Ectodermal cell (in vitro differentiated cells): ENCODE measurements at regions not wholly inside any gene's neighbourhood (a gene's known extent, or its start where the extent isn't known, plus 50 kb on each side); places are given as distances from the start of the nearest gene placed in this dataset.
"Not testable (repeated sequence)": the region's sequence is repeated elsewhere in the genome, so short reads cannot be mapped to it uniquely, and the experiment has no call there.

Experiments used
- H3K27ac ChIP-seq: 2 replicates; pipeline ENCODE4 v1.7.0; 2013; ENCODE audit warnings: mild to moderate bottlenecking, low read depth, low read length; ENCODE audit not compliant: insufficient read depth, poor library complexity, severe bottlenecking
- H3K27me3 ChIP-seq: 2 replicates; pipeline ENCODE4 v1.7.0; 2013; ENCODE audit warnings: mild to moderate bottlenecking, low read length; ENCODE audit not compliant: insufficient read depth, control insufficient read depth, poor library complexity, severe bottlenecking
- H3K36me3 ChIP-seq: one replicate; pipeline ENCODE4 v1.7.0; 2013; ENCODE audit warnings: low read length; ENCODE audit not compliant: control insufficient read depth, insufficient read depth
- H3K4me1 ChIP-seq: one replicate; pipeline ENCODE4 v1.7.0; 2013; ENCODE audit warnings: low read length; ENCODE audit not compliant: control insufficient read depth, insufficient read depth
- H3K4me3 ChIP-seq: 2 replicates; pipeline ENCODE4 v1.7.0; 2013; ENCODE audit warnings: low read depth, low read length, control low read depth; ENCODE audit not compliant: insufficient read depth
- H3K9me3 ChIP-seq: 2 replicates; pipeline ENCODE4 v1.7.0; 2013; ENCODE audit warnings: mild to moderate bottlenecking, low read length, moderate library complexity; ENCODE audit not compliant: control insufficient read depth
- WGBS, 2 experiments: methylation state at CpG; one replicate each; pipeline ENCODE4 v1.1.7; 2013; ENCODE audit warnings: missing lambda C conversion rate in 2 of 2; 5-methylcytosine and 5-hydroxymethylcytosine counted together

- Histone ChIP-seq H3K27me3 (no peaks in the 10 kb centered on the region), H3K4me3 (no peak overlapping the region), H3K27ac (no peak overlapping the region), H3K9me3 (no peaks in the 10 kb centered on the region), H3K4me1 (no peaks in the 10 kb centered on the region), H3K36me3 (no peaks in the 10 kb centered on the region)
- 0% methylated on average over 1 of the region's 1 CpG for WGBS, 2 experiments
Measured at GRCh38 chr1:94769551-94769950, 50.6 kb upstream of the SLC44A3 start.

- Histone ChIP-seq H3K27me3 (no peaks in the 10 kb centered on the region), H3K36me3 (no peaks in the 10 kb centered on the region), H3K9me3 (no peaks in the 10 kb centered on the region), H3K4me3 (no peak overlapping the region), H3K4me1 (no peaks in the 10 kb centered on the region), H3K27ac (no peak overlapping the region)
- 90 to 100% methylated on average over 3 of the region's 4 CpGs for WGBS, 2 experiments
Measured at GRCh38 chr1:94768036-94768435, 52.1 kb upstream of the SLC44A3 start.

- WGBS, 2 experiments, result 97 to 98% methylated on average over 3 of the region's 3 CpGs
- Histone ChIP-seq H3K27ac (no peak overlapping the region), H3K27me3 (no peaks in the 10 kb centered on the region), H3K9me3 (no peaks in the 10 kb centered on the region), H3K4me3 (no peak overlapping the region), H3K36me3 (no peaks in the 10 kb centered on the region), H3K4me1 (no peaks in the 10 kb centered on the region)
Measured at GRCh38 chr1:94765958-94766357, 54.2 kb upstream of the SLC44A3 start.

GRCh38 chr1:94759188-94759587 lies 61.0 kb upstream of the SLC44A3 start:
- H3K4me1 ChIP-seq, result no peaks in the 10 kb centered on the region
- no peaks in the 10 kb centered on the region for H3K36me3 ChIP-seq
- H3K4me3 ChIP-seq, result no peak overlapping the region
- no peak overlapping the region for H3K27ac ChIP-seq
- no peaks in the 10 kb centered on the region for H3K9me3 ChIP-seq
- no peaks in the 10 kb centered on the region for H3K27me3 ChIP-seq

GRCh38 chr1:94757931-94758330 lies 62.2 kb upstream of the SLC44A3 start:
- no peaks in the 10 kb centered on the region for H3K9me3 ChIP-seq
- no peaks in the 10 kb centered on the region for H3K36me3 ChIP-seq
- no peak overlapping the region for H3K27ac ChIP-seq
- H3K4me3 ChIP-seq, result no peak overlapping the region
- no peaks in the 10 kb centered on the region for H3K27me3 ChIP-seq
- H3K4me1 ChIP-seq, result no peaks in the 10 kb centered on the region
- WGBS, 2 experiments, result 73 to 80% methylated on average over 5 to 7 of the region's 7 CpGs

GRCh38 chr1:94755675-94756074 lies 64.5 kb upstream of the SLC44A3 start:
- 91 to 94% methylated on average over 7 of the region's 7 CpGs for WGBS, 2 experiments
- no peaks in the 10 kb centered on the region for H3K36me3 ChIP-seq
- no peaks in the 10 kb centered on the region for H3K4me1 ChIP-seq
- no peaks in the 10 kb centered on the region for H3K27me3 ChIP-seq
- H3K27ac ChIP-seq, result no peak overlapping the region
- H3K4me3 ChIP-seq, result no peak overlapping the region
- no peaks in the 10 kb centered on the region for H3K9me3 ChIP-seq

GRCh38 chr1:94755016-94755415 lies 65.1 kb upstream of the SLC44A3 start:
- not testable (repeated sequence) for H3K27me3 ChIP-seq, H3K27ac ChIP-seq, H3K9me3 ChIP-seq, H3K4me1 ChIP-seq, H3K36me3 ChIP-seq, H3K4me3 ChIP-seq
- WGBS, 2 experiments, result 88 to 90% methylated on average over 3 of the region's 3 CpGs

- 88 to 90% methylated on average over 4 of the region's 4 CpGs for WGBS, 2 experiments
- Histone ChIP-seq H3K27ac (no peak overlapping the region), H3K4me1 (no peaks in the 10 kb centered on the region), H3K36me3 (no peaks in the 10 kb centered on the region), H3K4me3 (no peak overlapping the region), H3K9me3 (no peaks in the 10 kb centered on the region), H3K27me3 (no peaks in the 10 kb centered on the region)
Measured at GRCh38 chr1:94754570-94754969, 65.6 kb upstream of the SLC44A3 start.

- Histone ChIP-seq H3K4me3 (no peak overlapping the region), H3K27ac (no peak overlapping the region), H3K4me1 (no peaks in the 10 kb centered on the region), H3K9me3 (no peaks in the 10 kb centered on the region), H3K36me3 (no peaks in the 10 kb centered on the region), H3K27me3 (no peaks in the 10 kb centered on the region)
- WGBS, 2 experiments, result 91 to 100% methylated on average over 1 to 2 of the region's 2 CpGs
Measured at GRCh38 chr1:94754095-94754494, 66.1 kb upstream of the SLC44A3 start.

- no peak overlapping the region for H3K27ac ChIP-seq
- H3K4me3 ChIP-seq, result no peak overlapping the region
- 61 to 68% methylated on average over 6 of the region's 6 CpGs for WGBS, 2 experiments
- H3K36me3 ChIP-seq, result no peaks in the 10 kb centered on the region
- no peaks in the 10 kb centered on the region for H3K27me3 ChIP-seq
- H3K4me1 ChIP-seq, result no peaks in the 10 kb centered on the region
- H3K9me3 ChIP-seq, result no peaks in the 10 kb centered on the region
Measured at GRCh38 chr1:94753171-94753972, 66.8 kb upstream of the SLC44A3 start.

- not testable (repeated sequence) for H3K4me3 ChIP-seq, H3K27ac ChIP-seq, H3K27me3 ChIP-seq, H3K9me3 ChIP-seq, H3K4me1 ChIP-seq, H3K36me3 ChIP-seq
- WGBS, 2 experiments, result 75 to 91% methylated on average over 3 to 5 of the region's 5 CpGs
Measured at GRCh38 chr1:94751483-94751882, 68.7 kb upstream of the SLC44A3 start.
